Adrenal gland (tissue), 9 donors: ENCODE measurements at regions not wholly inside any gene's neighbourhood (a gene's known extent, or its start where the extent isn't known, plus 50 kb on each side); places are given as distances from the start of the nearest gene placed in this dataset.

Source experiments
- DNase-seq, 7 donors: peaks; one replicate each; pipeline ENCODE4 v3.0.0-alpha.2; 2019 to 2020
- H3K27ac ChIP-seq, 5 donors: fragments of 200-600 bp; sonication (generic) in 4 of 5; 1 replicate in 3 of 5; 2 replicates in 2 of 5; pipeline versions ENCODE4 v1.5.1 to v1.8.0; 2016 to 2020; ENCODE audit warnings: mild to moderate bottlenecking in 1 of 5
- H3K27me3 ChIP-seq: fragments of 200-600 bp; 2 replicates; pipeline ENCODE4 v1.8.0; 2021
- H3K36me3 ChIP-seq, 2 donors: fragments of 200-600 bp; replicated peaks in 1 of 2; 1 replicate in 1 of 2; 2 replicates in 1 of 2; pipeline versions ENCODE4 v1.5.1 to v1.8.0; 2018 to 2022
- H3K4me1 ChIP-seq, 2 donors: fragments of 200-600 bp; replicated peaks in 1 of 2; 1 replicate in 1 of 2; 2 replicates in 1 of 2; pipeline versions ENCODE4 v1.5.1 to v1.8.0; 2018 to 2021
- H3K4me3 ChIP-seq, 4 donors: fragments of 200-600 bp; sonication (generic) in 3 of 4; one replicate each; pipeline ENCODE4 v1.5.1; 2016 to 2018
- H3K9me3 ChIP-seq, 3 donors: fragments of 200-600 bp; sonication (generic) in 1 of 3; replicated peaks in 1 of 3; 1 replicate in 2 of 3; 2 replicates in 1 of 3; pipeline versions ENCODE4 v1.5.1 to v1.8.0; 2016 to 2021
- CTCF ChIP-seq, 6 experiments: fragments of 450-650 bp in 4 of 6; fragments of 200-600 bp in 2 of 6; sonication (generic) in 1 of 6; IDR thresholded peaks; 1 replicate in 5 of 6; 2 replicates in 1 of 6; pipeline versions ENCODE4 v1.5.1 to v1.8.0; 2016 to 2021; ENCODE audit warnings: antibody characterized with exemption in 6 of 6, mild to moderate bottlenecking in 2 of 6, moderate library complexity in 1 of 6
- POLR2A ChIP-seq, 2 donors: fragments of 450-650 bp; IDR thresholded peaks; one replicate each; pipeline ENCODE4 v1.6.1; 2017; ENCODE audit warnings: antibody characterized with exemption in 2 of 2, mild to moderate bottlenecking in 2 of 2, moderate library complexity in 1 of 2
- WGBS, 4 donors: extraction: QIAGEN DNeasy Blood & Tissue Kit in 2 of 4; methylation state at CpG; one replicate each; pipeline versions ENCODE4 v1.1.5 to v1.1.7; 2013 to 2017; 5-methylcytosine and 5-hydroxymethylcytosine counted together
- intact Hi-C, 2 donors: fragments of 100-400 bp; cut with DNase I; formaldehyde crosslinking; loops; one replicate each; pipeline versions ENCODE4 v1.14.1 to v1.15.0; 2022 to 2023
- donor health status: healthy with polysubstance abuse.
- donor health status: Bipolar disorder and iron deficiency.
- donor health status: DM: yes; HTN: yes; CAD: no.
- donor health status: DM: no; HTN: no; CAD: no.
- donor health status: DM: no; HTN: no; CAD: no.

GRCh38 chr5:90338712-90339372 lies 70.7 kb downstream of the CETN3 start:
- 54 to 66% (median 57%) methylated on average over 5 of the region's 5 CpGs for WGBS, 4 donors
- TF ChIP-seq CTCF (IDR thresholded peaks at IDR 0.05) (no peak), POLR2A (IDR thresholded peaks at IDR 0.05) (no peak)
- Histone ChIP-seq H3K4me3 (no peak overlapping the region), H3K9me3 (no peaks in the 10 kb centered on the region), H3K36me3 (no peaks in the 10 kb centered on the region), H3K27ac (no peak overlapping the region), H3K27me3 (no peaks in the 10 kb centered on the region), H3K4me1 (no peaks in the 10 kb centered on the region)
- intact Hi-C loops, result no loop called here
- DNase-seq, result no peak

GRCh38 chr5:90337449-90338052 lies 72.0 kb downstream of the CETN3 start:
- H3K4me3 ChIP-seq, result no peak overlapping the region
- no peaks in the 10 kb centered on the region for H3K27me3 ChIP-seq
- no peak for DNase-seq
- no peaks in the 10 kb centered on the region for H3K36me3 ChIP-seq
- TF ChIP-seq POLR2A (IDR thresholded peaks at IDR 0.05) (no peak), CTCF (IDR thresholded peaks at IDR 0.05) (no peak)
- intact Hi-C loops, result no loop called here
- no peak overlapping the region for H3K27ac ChIP-seq
- H3K4me1 ChIP-seq, result no peaks in the 10 kb centered on the region
- 54 to 67% (median 63%) methylated on average over 5 of the region's 5 CpGs for WGBS, 4 donors
- no peaks in the 10 kb centered on the region for H3K9me3 ChIP-seq

- H3K27me3 ChIP-seq, result no peaks in the 10 kb centered on the region
- TF ChIP-seq CTCF (IDR thresholded peaks at IDR 0.05) (no peak), POLR2A (IDR thresholded peaks at IDR 0.05) (no peak)
These were observed 72.8 kb downstream of the CETN3 start for GRCh38 chr5:90336752-90337151.

GRCh38 chr5:90334741-90335140 lies 74.8 kb downstream of the CETN3 start:
- no peak for DNase-seq
- Histone ChIP-seq H3K27me3 (no peaks in the 10 kb centered on the region), H3K4me1 (no peaks in the 10 kb centered on the region), H3K9me3 (no peaks in the 10 kb centered on the region), H3K4me3 (no peak overlapping the region), H3K36me3 (no peaks in the 10 kb centered on the region), H3K27ac (no peak overlapping the region)
- intact Hi-C loops, result no loop called here
- TF ChIP-seq CTCF (IDR thresholded peaks at IDR 0.05), result no peak
- TF ChIP-seq POLR2A (IDR thresholded peaks at IDR 0.05), result no peak
- WGBS, 4 donors, result 36 to 57% (median 43%) methylated on average over 1 of the region's 1 CpG

More at GRCh38 chr5:90336752-90337151, 72.8 kb downstream of the CETN3 start:
- Histone ChIP-seq H3K27ac (no peak overlapping the region), H3K9me3 (no peaks in the 10 kb centered on the region), H3K4me3 (no peak overlapping the region), H3K36me3 (no peaks in the 10 kb centered on the region), H3K4me1 (no peaks in the 10 kb centered on the region)
- intact Hi-C loops, result no loop called here
- no peak for DNase-seq
